Osteoblast (primary cell): ENCODE measurements at regions not wholly inside any gene's neighbourhood (a gene's known extent, or its start where the extent isn't known, plus 50 kb on each side); places are given as distances from the start of the nearest gene placed in this dataset.

ENCODE experiments used
- DNase-seq: peaks from one replicate; pipeline ENCODE4 v3.0.0; 2011; ENCODE audit warnings: low spot score, mixed read lengths; ENCODE audit not compliant: insufficient read length; ENCODE audit errors: missing footprints
- H2AFZ ChIP-seq: 2 replicates; pipeline ENCODE4 v1.6.0; 2011; ENCODE audit warnings: mild to moderate bottlenecking, low read length
- H3K27ac ChIP-seq: 2 replicates; pipeline ENCODE4 v1.5.1; 2011; ENCODE audit warnings: mild to moderate bottlenecking, low read depth, low read length, moderate library complexity
- H3K27me3 ChIP-seq: 2 replicates; pipeline ENCODE4 v1.6.0; 2012; ENCODE audit warnings: mild to moderate bottlenecking, control low read depth, inconsistent platforms, low read length, moderate library complexity; ENCODE audit not compliant: insufficient read depth
- H3K36me3 ChIP-seq: 2 replicates; pipeline ENCODE4 v1.5.1; 2011; ENCODE audit warnings: mild to moderate bottlenecking, low read length, control low read depth, moderate library complexity; ENCODE audit not compliant: insufficient read depth
- H3K4me1 ChIP-seq: 2 replicates; pipeline ENCODE4 v1.5.1; 2011; ENCODE audit warnings: mild to moderate bottlenecking, low read length, control low read depth, moderate library complexity; ENCODE audit not compliant: insufficient read depth
- H3K4me2 ChIP-seq: 2 replicates; pipeline ENCODE4 v1.6.0; 2011; ENCODE audit warnings: mild to moderate bottlenecking, low read length; ENCODE audit not compliant: insufficient read depth
- H3K4me3 ChIP-seq: fragments of 200-600 bp; sonication (generic); 3 replicates; pipeline ENCODE4 v1.5.1; 2012; ENCODE audit warnings: mild to moderate bottlenecking, low read length, inconsistent platforms; ENCODE audit not compliant: insufficient read depth
- H3K79me2 ChIP-seq: 2 replicates; pipeline ENCODE4 v1.6.0; 2012; ENCODE audit warnings: mild to moderate bottlenecking, low read length, control low read depth, inconsistent platforms; ENCODE audit not compliant: insufficient read depth
- H3K9me3 ChIP-seq: 2 replicates; pipeline ENCODE4 v1.5.1; 2011; ENCODE audit warnings: low read depth, low read length, control low read depth
- H4K20me1 ChIP-seq: 2 replicates; pipeline ENCODE4 v1.6.0; 2012; ENCODE audit warnings: mild to moderate bottlenecking, low read length, control low read depth; ENCODE audit not compliant: insufficient read depth
- CTCF ChIP-seq: IDR thresholded peaks from 2 replicates; pipeline ENCODE4 v1.5.1; 2011; ENCODE audit warnings: mild to moderate bottlenecking, low read depth, low read length, moderate library complexity; ENCODE audit errors: extremely low read depth

DNA sequence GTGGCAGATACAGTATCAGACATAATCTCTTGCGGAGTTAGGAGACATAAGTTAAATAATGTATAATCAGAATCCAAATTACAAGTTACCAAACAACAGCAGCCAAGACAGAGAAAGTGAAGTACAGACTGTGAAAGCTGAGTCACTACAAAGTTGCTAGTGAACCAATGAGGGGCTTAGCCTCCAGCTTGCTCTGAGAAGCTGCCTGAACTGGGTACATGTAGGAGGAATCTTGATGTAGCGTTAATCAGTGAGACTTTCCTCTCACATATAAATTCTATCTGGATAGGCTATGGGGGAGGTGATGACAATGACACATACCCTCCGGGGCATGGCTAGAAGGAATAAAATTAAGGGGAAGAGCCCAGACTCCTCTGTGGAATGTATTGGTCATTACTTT lies 1234.3 kb upstream of the DDX18 start:
- DNase-seq, result no peak
- no peaks in the 10 kb centered on the region for H3K79me2 ChIP-seq
- no peak overlapping the region for H3K4me3 ChIP-seq
- H3K4me1 ChIP-seq, result no peaks in the 10 kb centered on the region
- H4K20me1 ChIP-seq, result no peaks in the 10 kb centered on the region
- H2AFZ ChIP-seq, result no peak overlapping the region
- no peaks in the 10 kb centered on the region for H3K36me3 ChIP-seq
- no peak overlapping the region for H3K4me2 ChIP-seq
- peaks cover 10% of the 10 kb centered on the region for H3K9me3 ChIP-seq
- TF ChIP-seq CTCF, result no peak
- H3K27me3 ChIP-seq, result no peaks in the 10 kb centered on the region
- no peak overlapping the region for H3K27ac ChIP-seq

- Histone ChIP-seq H3K9me3 (peaks cover 3% of the 10 kb centered on the region), H3K27me3 (no peaks in the 10 kb centered on the region), H2AFZ (no peak overlapping the region), H3K79me2 (no peaks in the 10 kb centered on the region), H3K27ac (no peak overlapping the region), H3K4me1 (no peaks in the 10 kb centered on the region), H4K20me1 (no peaks in the 10 kb centered on the region), H3K4me2 (no peak overlapping the region), H3K4me3 (no peak overlapping the region), H3K36me3 (no peaks in the 10 kb centered on the region)
- DNase-seq, result no peak
- TF ChIP-seq CTCF, result no peak
Measured at GRCh38 chr2:116582850-116583249, 1231.6 kb upstream of the DDX18 start.

DNA sequence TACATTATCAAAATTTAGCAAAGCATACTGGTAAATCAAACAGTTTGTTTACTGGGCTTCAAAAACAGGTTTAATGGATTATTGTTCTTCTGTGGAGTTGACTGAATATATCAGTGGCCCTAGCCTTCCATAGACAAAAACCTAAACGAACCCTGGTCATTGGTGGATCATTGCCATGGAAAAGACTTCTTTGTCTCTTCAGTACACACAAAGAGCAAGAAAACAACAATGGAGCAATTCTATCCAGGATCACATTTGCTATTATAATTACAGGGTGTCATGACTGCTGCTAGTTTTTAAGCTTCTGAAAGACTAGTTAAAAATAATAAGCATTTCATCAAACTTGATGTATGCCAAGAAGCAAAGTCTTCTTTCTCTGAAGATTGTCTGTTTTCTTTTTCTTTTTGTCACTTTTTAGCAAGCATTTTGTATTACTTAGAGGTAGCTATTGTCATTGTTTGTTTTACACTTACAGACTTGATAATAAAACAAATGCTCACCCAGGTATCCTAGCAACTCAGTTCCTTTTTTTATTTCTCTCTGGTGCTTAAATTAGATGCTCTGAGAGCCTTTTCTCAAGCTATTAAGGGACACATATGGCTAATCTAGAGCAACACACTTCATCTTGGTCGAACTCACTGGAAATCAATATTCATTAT lies 1228.7 kb upstream of the DDX18 start:
- Histone ChIP-seq H3K4me1 (no peaks in the 10 kb centered on the region), H3K4me3 (no peak overlapping the region), H2AFZ (no peak overlapping the region), H3K36me3 (no peaks in the 10 kb centered on the region), H3K9me3 (no peaks in the 10 kb centered on the region), H3K27ac (no peak overlapping the region), H3K27me3 (no peaks in the 10 kb centered on the region), H3K4me2 (no peak overlapping the region), H3K79me2 (no peaks in the 10 kb centered on the region), H4K20me1 (no peaks in the 10 kb centered on the region)
- TF ChIP-seq CTCF, result no peak
- no peak for DNase-seq

DNA sequence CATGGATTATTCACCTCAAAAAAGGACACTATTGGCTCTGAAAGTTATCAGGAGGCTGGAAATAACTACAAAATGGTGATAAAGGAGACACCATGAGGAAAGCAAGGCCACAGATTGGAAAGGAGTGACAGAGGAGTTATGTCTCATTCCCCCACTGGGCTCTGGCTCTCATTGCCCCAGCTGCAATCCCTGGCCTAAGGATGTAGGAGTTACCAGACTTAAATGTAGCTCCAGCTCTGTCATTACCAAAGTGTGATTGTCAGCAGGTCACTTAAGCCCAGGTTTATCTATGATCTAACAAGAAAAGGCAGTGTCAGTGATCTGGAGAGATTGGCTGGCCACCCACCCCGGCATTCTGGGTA lies 1228.2 kb upstream of the DDX18 start:
- no peaks in the 10 kb centered on the region for H3K36me3 ChIP-seq
- no peak for DNase-seq
- H2AFZ ChIP-seq, result no peak overlapping the region
- H3K79me2 ChIP-seq, result no peaks in the 10 kb centered on the region
- H3K27ac ChIP-seq, result no peak overlapping the region
- no peaks in the 10 kb centered on the region for H3K9me3 ChIP-seq
- no peaks in the 10 kb centered on the region for H3K4me1 ChIP-seq
- TF ChIP-seq CTCF, result no peak
- no peaks in the 10 kb centered on the region for H3K27me3 ChIP-seq
- no peak overlapping the region for H3K4me3 ChIP-seq
- H3K4me2 ChIP-seq, result no peak overlapping the region
- H4K20me1 ChIP-seq, result no peaks in the 10 kb centered on the region
